ENCODE measurements at regions not wholly inside any gene's neighbourhood (a gene's known extent, or its start where the extent isn't known, plus 50 kb on each side); places are given as distances from the start of the nearest gene placed in this dataset.

DNA sequence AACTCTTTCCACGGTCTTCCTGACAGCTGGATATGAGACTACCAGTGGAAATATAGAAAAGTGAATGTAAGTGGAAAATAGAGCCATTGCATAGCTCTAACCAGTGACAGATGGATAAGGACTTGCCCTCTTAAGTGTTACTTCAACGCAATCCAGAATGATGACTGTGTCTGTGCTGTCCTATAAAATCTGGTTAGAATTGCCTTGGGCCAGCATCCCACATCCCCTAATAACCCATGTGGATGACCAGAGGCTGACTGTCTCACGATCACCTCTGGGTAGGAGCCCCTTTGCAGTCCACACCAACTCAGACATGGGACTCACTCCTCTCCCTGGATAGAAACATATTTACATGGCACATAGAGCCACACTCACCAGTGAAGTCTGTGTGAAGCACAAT lies 186.6 kb downstream of the C1D start:
- TF ChIP-seq, protein P1, sequence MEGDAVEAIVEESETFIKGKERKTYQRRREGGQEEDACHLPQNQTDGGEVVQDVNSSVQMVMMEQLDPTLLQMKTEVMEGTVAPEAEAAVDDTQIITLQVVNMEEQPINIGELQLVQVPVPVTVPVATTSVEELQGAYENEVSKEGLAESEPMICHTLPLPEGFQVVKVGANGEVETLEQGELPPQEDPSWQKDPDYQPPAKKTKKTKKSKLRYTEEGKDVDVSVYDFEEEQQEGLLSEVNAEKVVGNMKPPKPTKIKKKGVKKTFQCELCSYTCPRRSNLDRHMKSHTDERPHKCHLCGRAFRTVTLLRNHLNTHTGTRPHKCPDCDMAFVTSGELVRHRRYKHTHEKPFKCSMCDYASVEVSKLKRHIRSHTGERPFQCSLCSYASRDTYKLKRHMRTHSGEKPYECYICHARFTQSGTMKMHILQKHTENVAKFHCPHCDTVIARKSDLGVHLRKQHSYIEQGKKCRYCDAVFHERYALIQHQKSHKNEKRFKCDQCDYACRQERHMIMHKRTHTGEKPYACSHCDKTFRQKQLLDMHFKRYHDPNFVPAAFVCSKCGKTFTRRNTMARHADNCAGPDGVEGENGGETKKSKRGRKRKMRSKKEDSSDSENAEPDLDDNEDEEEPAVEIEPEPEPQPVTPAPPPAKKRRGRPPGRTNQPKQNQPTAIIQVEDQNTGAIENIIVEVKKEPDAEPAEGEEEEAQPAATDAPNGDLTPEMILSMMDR (IDR thresholded peaks at IDR 0.05), result no peak
- no peak overlapping the region for H3K9ac ChIP-seq (ENCODE audit: insufficient read depth, low read length, poor library complexity, severe bottlenecking)
- H3K27me3 Mint-ChIP-seq (ENCODE audit: low read depth in 3 of 3), result peaks cover 0 to 6% (median 5%) of the 10 kb centered on the region in 3 donors
- H3K4me2 ChIP-seq (replicated peaks; ENCODE audit: extremely low read depth, low read length, poor library complexity, severe bottlenecking), result no peak overlapping the region
- H3K27ac Mint-ChIP-seq, result no peak overlapping the region
- H3K4me1 Mint-ChIP-seq, result no peaks in the 10 kb centered on the region
- no peaks in the 10 kb centered on the region for H3K36me3 Mint-ChIP-seq
- peaks cover 0 to 3% (median 0%) of the 10 kb centered on the region in 7 donors for H3K9me3 Mint-ChIP-seq
- no peaks in the 10 kb centered on the region for H3K9me3 ChIP-seq (replicated peaks in 1 of 2; ENCODE audit: control insufficient read depth in 1 of 2, insufficient read depth in 1 of 2, low read length in 2 of 2)
- no peaks in the 10 kb centered on the region for H3K36me3 ChIP-seq (replicated peaks in 1 of 2; ENCODE audit: control insufficient read depth in 1 of 2, insufficient read depth in 2 of 2, low read length in 2 of 2)
- no peak overlapping the region for H3K4me3 Mint-ChIP-seq
- H3K27me3 ChIP-seq (ENCODE audit: control insufficient read depth in 2 of 2, insufficient read depth in 2 of 2, low read length in 2 of 2), result no peaks in the 10 kb centered on the region
- no peak overlapping the region for H2AFZ ChIP-seq (ENCODE audit: insufficient read depth, low read depth, low read length, poor library complexity, severe bottlenecking)
- H3K27ac ChIP-seq (ENCODE audit: low read depth in 1 of 2, low read length in 2 of 2), result no peak overlapping the region
- H3K4me1 ChIP-seq (ENCODE audit: control insufficient read depth in 1 of 2, insufficient read depth in 2 of 2, low read length in 2 of 2), result no peaks in the 10 kb centered on the region
- no peaks in the 10 kb centered on the region for H3K79me2 ChIP-seq (ENCODE audit: insufficient read depth, low read length)
- 86% methylated on average over 1 of the region's 3 CpGs for WGBS (ENCODE audit: insufficient coverage)
- intact Hi-C loops (cut with micrococcal nuclease), result no loop called here
- no peaks in the 10 kb centered on the region for H4K20me1 ChIP-seq (ENCODE audit: insufficient read depth, low read length)
- H3K4me3 ChIP-seq (replicated peaks in 1 of 3; ENCODE audit: low read depth in 2 of 3, low read length in 3 of 3), result no peak overlapping the region
- DNase-seq, result no peak

DNA sequence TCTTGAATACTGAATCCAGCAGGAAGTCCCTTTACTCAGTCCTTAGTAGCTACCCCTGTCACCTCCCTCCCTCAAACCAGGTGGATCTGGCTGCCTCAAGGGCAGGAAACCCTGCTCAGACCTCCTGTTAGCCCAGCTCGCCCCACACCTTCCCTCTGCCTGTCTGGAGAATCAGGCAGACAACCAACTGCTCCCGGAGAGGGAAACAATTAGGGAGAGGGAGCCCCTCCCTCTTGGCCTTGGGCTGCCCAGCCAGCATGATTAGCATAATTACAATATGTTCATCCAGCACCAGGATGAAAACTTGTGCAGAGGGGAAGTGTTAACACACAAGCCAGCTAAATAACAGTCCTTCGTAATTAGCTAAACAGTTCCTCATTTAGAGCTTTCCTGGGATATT lies 185.5 kb downstream of the C1D start:
- Histone ChIP-seq H3K36me3 (replicated peaks in 1 of 2; ENCODE audit: control insufficient read depth in 1 of 2, insufficient read depth in 2 of 2, low read length in 2 of 2) (no peaks in the 10 kb centered on the region), H3K9ac (ENCODE audit: insufficient read depth, low read length, poor library complexity, severe bottlenecking) (no peak overlapping the region), H3K27ac (ENCODE audit: low read depth in 1 of 2, low read length in 2 of 2) (no peak overlapping the region), H3K79me2 (ENCODE audit: insufficient read depth, low read length) (no peaks in the 10 kb centered on the region), H3K27me3 (ENCODE audit: control insufficient read depth in 2 of 2, insufficient read depth in 2 of 2, low read length in 2 of 2) (no peaks in the 10 kb centered on the region), H3K4me1 (ENCODE audit: control insufficient read depth in 1 of 2, insufficient read depth in 2 of 2, low read length in 2 of 2) (no peaks in the 10 kb centered on the region), H3K9me3 (replicated peaks in 1 of 2; ENCODE audit: control insufficient read depth in 1 of 2, insufficient read depth in 1 of 2, low read length in 2 of 2) (no peaks in the 10 kb centered on the region), H3K4me3 (replicated peaks in 1 of 3; ENCODE audit: low read depth in 2 of 3, low read length in 3 of 3) (no peak overlapping the region), H4K20me1 (ENCODE audit: insufficient read depth, low read length) (no peaks in the 10 kb centered on the region), H3K4me2 (replicated peaks; ENCODE audit: extremely low read depth, low read length, poor library complexity, severe bottlenecking) (no peak overlapping the region), H2AFZ (ENCODE audit: insufficient read depth, low read depth, low read length, poor library complexity, severe bottlenecking) (no peak overlapping the region)
- no peak overlapping the region for H3K27ac Mint-ChIP-seq
- peaks cover 0 to 6% (median 5%) of the 10 kb centered on the region in 3 donors for H3K27me3 Mint-ChIP-seq (ENCODE audit: low read depth in 3 of 3)
- H3K36me3 Mint-ChIP-seq, result no peaks in the 10 kb centered on the region
- TF ChIP-seq, protein P1 (IDR thresholded peaks at IDR 0.05), result no peak
- H3K4me3 Mint-ChIP-seq, result no peak overlapping the region
- no CpG with 5 or more reads among the region's 3 CpGs for WGBS (ENCODE audit: insufficient coverage)
- no peaks in the 10 kb centered on the region for H3K4me1 Mint-ChIP-seq
- DNase-seq, result no peak
- H3K9me3 Mint-ChIP-seq, result peaks cover 0 to 3% (median 0%) of the 10 kb centered on the region in 7 donors
- intact Hi-C loops (cut with micrococcal nuclease), result no loop called here
